WTC11 (cell line): ENCODE measurements at regions not wholly inside any gene's neighbourhood (a gene's known extent, or its start where the extent isn't known, plus 50 kb on each side); places are given as distances from the start of the nearest gene placed in this dataset.

Source experiments
- ATAC-seq: fragments of 200-7000 bp; cut with Tn5 transposase; 2 replicates; pipeline ENCODE4 v1.10.0; 2021; ENCODE audit warnings: mild to moderate bottlenecking, moderate library complexity
- CTCF ChIA-PET: fragments of 300-600 bp; sonication (Branson Sonifier 250); formaldehyde crosslinking; loops from one replicate; lab custom pipeline; 2021; ENCODE audit warnings: antibody characterized with exemption; lab: Charles Lee
- POLR2A ChIA-PET: fragments of 350-600 bp; sonication (Branson Sonifier 250); formaldehyde crosslinking; loops from one replicate; lab custom pipeline; 2021; ENCODE audit warnings: antibody characterized with exemption; lab: Charles Lee
- DNase-seq: peaks from one replicate; pipeline ENCODE4 v3.0.0; 2021; ENCODE audit warnings: low spot score
- H3K27ac Mint-ChIP-seq: 2 replicates; pipeline ENCODE4 v1.8.0; 2021; ENCODE audit warnings: mixed read lengths
- H3K27me3 Mint-ChIP-seq: 2 replicates; pipeline ENCODE4 v1.8.0; 2021; ENCODE audit warnings: low read depth, mild to moderate bottlenecking, moderate library complexity, mixed read lengths
- H3K36me3 Mint-ChIP-seq: 2 replicates; pipeline ENCODE4 v1.8.0; 2021; ENCODE audit warnings: mixed read lengths
- H3K4me1 Mint-ChIP-seq: 2 replicates; pipeline ENCODE4 v1.8.0; 2022; ENCODE audit warnings: mixed read lengths
- H3K4me3 Mint-ChIP-seq: 2 replicates; pipeline ENCODE4 v1.8.0; 2021; ENCODE audit warnings: mild to moderate bottlenecking, moderate library complexity, mixed read lengths
- H3K9me3 Mint-ChIP-seq: 2 replicates; pipeline ENCODE4 v1.8.0; 2021; ENCODE audit warnings: mixed read lengths
- CBFB ChIP-seq: sonication (generic); formaldehyde crosslinking; IDR thresholded peaks from 2 replicates; pipeline ENCODE4 v1.8.1; 2022; ENCODE audit warnings: mild to moderate bottlenecking, low read depth, missing genetic modification reagents
- ESRRA ChIP-seq: sonication (generic); formaldehyde crosslinking; IDR thresholded peaks from 2 replicates; pipeline ENCODE4 v1.8.1; 2022; ENCODE audit warnings: mild to moderate bottlenecking, missing genetic modification reagents, borderline replicate concordance
- FOXK1 ChIP-seq: sonication (generic); formaldehyde crosslinking; IDR thresholded peaks from 2 replicates; pipeline ENCODE4 v1.8.0; 2022; ENCODE audit warnings: mild to moderate bottlenecking, moderate library complexity, missing genetic modification reagents
- FOXP1 ChIP-seq: sonication (generic); formaldehyde crosslinking; IDR thresholded peaks from 2 replicates; pipeline ENCODE4 v1.8.0; 2022; ENCODE audit warnings: missing genetic modification reagents, mild to moderate bottlenecking, moderate library complexity, borderline replicate concordance
- GTF2I ChIP-seq: fragments of 250-450 bp; sonication (Bioruptor Pico); conservative IDR thresholded peaks from 2 replicates; pipeline ENCODE4 v1.4.0; 2021; ENCODE audit warnings: mild to moderate bottlenecking
- JAZF1 ChIP-seq: fragments of 250-450 bp; sonication (Bioruptor Pico); IDR thresholded peaks from 2 replicates; pipeline ENCODE4 v1.9.0; 2021; ENCODE audit warnings: moderate library complexity, mild to moderate bottlenecking, inconsistent platforms
- KAT7 ChIP-seq: sonication (generic); formaldehyde crosslinking; IDR thresholded peaks from 2 replicates; pipeline ENCODE4 v1.8.1; 2023; ENCODE audit warnings: missing genetic modification reagents, mild to moderate bottlenecking, borderline replicate concordance
- MXD4 ChIP-seq: fragments of 250-450 bp; sonication (Bioruptor Pico); IDR thresholded peaks from 2 replicates; pipeline ENCODE4 v1.8.0; 2021; ENCODE audit warnings: mild to moderate bottlenecking, moderate library complexity, borderline replicate concordance
- NFATC4 ChIP-seq: fragments of 250-450 bp; sonication (Bioruptor Pico); IDR thresholded peaks from 2 replicates; pipeline ENCODE4 v1.9.0; 2021; ENCODE audit warnings: mild to moderate bottlenecking
- OVOL2 ChIP-seq: fragments of 250-450 bp; sonication (Bioruptor Pico); IDR thresholded peaks from 2 replicates; pipeline ENCODE4 v1.9.0; 2021; ENCODE audit warnings: mild to moderate bottlenecking, borderline replicate concordance
- SMAD4 ChIP-seq: sonication (generic); formaldehyde crosslinking; IDR thresholded peaks from 2 replicates; pipeline ENCODE4 v1.8.0; 2022; ENCODE audit warnings: mild to moderate bottlenecking, missing genetic modification reagents
- SP1 ChIP-seq: sonication (generic); formaldehyde crosslinking; conservative IDR thresholded peaks from 2 replicates; pipeline ENCODE4 v1.8.1; 2022; ENCODE audit warnings: missing genetic modification reagents
- TEAD4 ChIP-seq: sonication (generic); formaldehyde crosslinking; IDR thresholded peaks from 2 replicates; pipeline ENCODE4 v1.8.0; 2022; ENCODE audit warnings: mild to moderate bottlenecking, missing genetic modification reagents
- ZNF138 ChIP-seq: sonication (generic); formaldehyde crosslinking; conservative IDR thresholded peaks from 2 replicates; pipeline ENCODE4 v1.8.1; 2022; ENCODE audit warnings: mild to moderate bottlenecking, moderate library complexity, missing genetic modification reagents
- ZNF219 ChIP-seq: sonication (generic); formaldehyde crosslinking; IDR thresholded peaks from 2 replicates; pipeline ENCODE4 v1.8.0; 2023; ENCODE audit warnings: missing genetic modification reagents, mild to moderate bottlenecking, borderline replicate concordance
- ZNF263 ChIP-seq: sonication (generic); formaldehyde crosslinking; IDR thresholded peaks from 2 replicates; pipeline ENCODE4 v1.8.1; 2022; ENCODE audit warnings: low read depth, mild to moderate bottlenecking, moderate library complexity, missing genetic modification reagents
- ZNF317 ChIP-seq: sonication (generic); formaldehyde crosslinking; IDR thresholded peaks from 2 replicates; pipeline ENCODE4 v1.8.1; 2023; ENCODE audit warnings: low read depth, mild to moderate bottlenecking, moderate library complexity, missing genetic modification reagents, borderline replicate concordance
- TF ChIP-seq, protein P1 (sequence below): sonication (generic); formaldehyde crosslinking; IDR thresholded peaks from 2 replicates; pipeline ENCODE4 v1.8.1; 2023; ENCODE audit warnings: mild to moderate bottlenecking, moderate library complexity, missing genetic modification reagents
- TF ChIP-seq, protein P2 (sequence below): fragments of 250-450 bp; sonication (Bioruptor Pico); IDR thresholded peaks from 2 replicates; pipeline ENCODE4 v1.9.0; 2021; ENCODE audit warnings: moderate library complexity, mild to moderate bottlenecking, inconsistent platforms, borderline replicate concordance
- TF ChIP-seq, protein P3 (sequence below): fragments of 250-450 bp; sonication (Bioruptor Pico); IDR thresholded peaks from 2 replicates; pipeline ENCODE4 v1.9.0; 2021; ENCODE audit warnings: mild to moderate bottlenecking
- TF ChIP-seq, protein P4 (sequence below): fragments of 250-450 bp; sonication (Bioruptor Pico); IDR thresholded peaks from 2 replicates; pipeline ENCODE4 v1.9.0; 2021; ENCODE audit warnings: mild to moderate bottlenecking, borderline replicate concordance
- TF ChIP-seq, protein P5 (sequence below): sonication (generic); formaldehyde crosslinking; IDR thresholded peaks from 2 replicates; pipeline ENCODE4 v1.8.1; 2022; ENCODE audit warnings: mild to moderate bottlenecking, moderate library complexity, missing genetic modification reagents
- TF ChIP-seq, protein P6 (sequence below): sonication (generic); formaldehyde crosslinking; IDR thresholded peaks from 2 replicates; pipeline ENCODE4 v1.8.1; 2023; ENCODE audit warnings: mild to moderate bottlenecking, missing genetic modification reagents, moderate library complexity
- TF ChIP-seq, protein P7 (sequence below): sonication (generic); formaldehyde crosslinking; IDR thresholded peaks from 2 replicates; pipeline ENCODE4 v1.8.1; 2022; ENCODE audit warnings: low read depth, mild to moderate bottlenecking, moderate library complexity, missing genetic modification reagents, borderline replicate concordance
- TF ChIP-seq, protein P8 (sequence below): sonication (generic); formaldehyde crosslinking; conservative IDR thresholded peaks from 2 replicates; pipeline ENCODE4 v1.8.1; 2022; ENCODE audit warnings: mild to moderate bottlenecking, missing genetic modification reagents

DNA sequence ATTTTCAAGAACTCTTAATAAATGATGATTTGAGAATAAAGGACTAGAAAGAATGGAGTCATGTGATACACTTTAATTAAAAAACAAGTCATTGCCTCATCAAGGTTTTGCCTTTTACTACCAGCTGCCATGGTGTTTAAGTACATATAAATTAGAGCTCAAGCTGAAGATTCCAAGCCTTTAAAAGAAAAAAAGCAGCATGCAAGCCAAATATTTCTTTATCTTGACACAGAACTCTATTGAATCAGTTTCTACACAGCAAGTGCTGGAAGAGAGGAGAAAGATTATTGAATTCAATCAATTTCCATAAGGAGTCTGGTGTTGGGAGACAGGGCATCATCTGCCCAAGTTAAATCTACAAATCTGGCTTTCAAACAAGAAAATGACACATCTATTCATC, 347.9 kb downstream of the WDR11 start:
- H3K4me1 Mint-ChIP-seq, result no peaks in the 10 kb centered on the region; the same call in 1 of the 2 replicates
- POLR2A ChIA-PET, result no interaction called here
- no peak for DNase-seq

DNA sequence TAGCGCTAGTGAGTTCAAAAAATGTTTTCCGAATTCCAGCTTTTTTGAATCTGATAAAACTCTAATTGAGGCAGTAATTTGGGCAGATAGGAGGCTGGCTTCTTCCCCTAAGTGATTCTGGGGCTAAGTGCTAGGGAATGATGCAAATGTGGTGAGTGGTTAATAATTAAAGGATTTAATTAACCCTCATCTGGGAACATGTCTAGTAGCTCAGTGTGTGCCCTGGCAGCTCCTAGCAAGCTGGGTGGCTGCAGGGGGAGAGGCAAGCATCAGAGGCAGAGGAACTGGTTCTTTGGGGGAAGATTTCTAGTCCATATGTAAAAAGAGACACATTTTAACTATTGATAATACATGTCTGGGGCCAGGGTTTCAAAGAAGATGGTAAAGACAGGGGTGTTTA, 354.5 kb downstream of the WDR11 start:
- no peak for ATAC-seq
- Mint-ChIP-seq H3K36me3 (no peaks in the 10 kb centered on the region), H3K27ac (no peak overlapping the region), H3K9me3 (peaks cover 3% of the 10 kb centered on the region; the same call in 1 of the 2 replicates), H3K27me3 (no peaks in the 10 kb centered on the region; the same call in 1 of the 2 replicates), H3K4me1 (no peaks in the 10 kb centered on the region), H3K4me3 (no peak overlapping the region)
- no peak for DNase-seq
- CTCF ChIA-PET, result interaction anchor here (1.4 kb wide), 1 partner anchor 457 kb away, joined by 3 read pairs; no protein-coding TSS in a partner anchor
- POLR2A ChIA-PET, result no interaction called here
- TF ChIP-seq CBFB (CRISPR knock-in tag) (no peak), ZNF317 (CRISPR knock-in tag) (no peak), ESRRA (CRISPR knock-in tag) (no peak), MXD4 (CRISPR knock-in tag) (no peak), ZNF219 (CRISPR knock-in tag) (no peak), KAT7 (CRISPR knock-in tag) (no peak), NFATC4 (CRISPR knock-in tag) (no peak), SP1 (CRISPR knock-in tag) (no peak)
- TF ChIP-seq, protein P1, sequence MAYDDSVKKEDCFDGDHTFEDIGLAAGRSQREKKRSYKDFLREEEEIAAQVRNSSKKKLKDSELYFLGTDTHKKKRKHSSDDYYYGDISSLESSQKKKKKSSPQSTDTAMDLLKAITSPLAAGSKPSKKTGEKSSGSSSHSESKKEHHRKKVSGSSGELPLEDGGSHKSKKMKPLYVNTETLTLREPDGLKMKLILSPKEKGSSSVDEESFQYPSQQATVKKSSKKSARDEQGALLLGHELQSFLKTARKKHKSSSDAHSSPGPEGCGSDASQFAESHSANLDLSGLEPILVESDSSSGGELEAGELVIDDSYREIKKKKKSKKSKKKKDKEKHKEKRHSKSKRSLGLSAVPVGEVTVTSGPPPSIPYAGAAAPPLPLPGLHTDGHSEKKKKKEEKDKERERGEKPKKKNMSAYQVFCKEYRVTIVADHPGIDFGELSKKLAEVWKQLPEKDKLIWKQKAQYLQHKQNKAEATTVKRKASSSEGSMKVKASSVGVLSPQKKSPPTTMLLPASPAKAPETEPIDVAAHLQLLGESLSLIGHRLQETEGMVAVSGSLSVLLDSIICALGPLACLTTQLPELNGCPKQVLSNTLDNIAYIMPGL (CRISPR knock-in tag), result no peak
- TF ChIP-seq, protein P2, sequence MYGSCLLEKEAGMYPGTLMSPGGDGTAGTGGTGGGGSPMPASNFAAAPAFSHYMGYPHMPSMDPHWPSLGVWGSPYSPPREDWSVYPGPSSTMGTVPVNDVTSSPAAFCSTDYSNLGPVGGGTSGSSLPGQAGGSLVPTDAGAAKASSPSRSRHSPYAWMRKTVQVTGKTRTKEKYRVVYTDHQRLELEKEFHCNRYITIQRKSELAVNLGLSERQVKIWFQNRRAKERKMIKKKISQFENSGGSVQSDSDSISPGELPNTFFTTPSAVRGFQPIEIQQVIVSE (CRISPR knock-in tag), result no peak
- TF ChIP-seq, protein P3, sequence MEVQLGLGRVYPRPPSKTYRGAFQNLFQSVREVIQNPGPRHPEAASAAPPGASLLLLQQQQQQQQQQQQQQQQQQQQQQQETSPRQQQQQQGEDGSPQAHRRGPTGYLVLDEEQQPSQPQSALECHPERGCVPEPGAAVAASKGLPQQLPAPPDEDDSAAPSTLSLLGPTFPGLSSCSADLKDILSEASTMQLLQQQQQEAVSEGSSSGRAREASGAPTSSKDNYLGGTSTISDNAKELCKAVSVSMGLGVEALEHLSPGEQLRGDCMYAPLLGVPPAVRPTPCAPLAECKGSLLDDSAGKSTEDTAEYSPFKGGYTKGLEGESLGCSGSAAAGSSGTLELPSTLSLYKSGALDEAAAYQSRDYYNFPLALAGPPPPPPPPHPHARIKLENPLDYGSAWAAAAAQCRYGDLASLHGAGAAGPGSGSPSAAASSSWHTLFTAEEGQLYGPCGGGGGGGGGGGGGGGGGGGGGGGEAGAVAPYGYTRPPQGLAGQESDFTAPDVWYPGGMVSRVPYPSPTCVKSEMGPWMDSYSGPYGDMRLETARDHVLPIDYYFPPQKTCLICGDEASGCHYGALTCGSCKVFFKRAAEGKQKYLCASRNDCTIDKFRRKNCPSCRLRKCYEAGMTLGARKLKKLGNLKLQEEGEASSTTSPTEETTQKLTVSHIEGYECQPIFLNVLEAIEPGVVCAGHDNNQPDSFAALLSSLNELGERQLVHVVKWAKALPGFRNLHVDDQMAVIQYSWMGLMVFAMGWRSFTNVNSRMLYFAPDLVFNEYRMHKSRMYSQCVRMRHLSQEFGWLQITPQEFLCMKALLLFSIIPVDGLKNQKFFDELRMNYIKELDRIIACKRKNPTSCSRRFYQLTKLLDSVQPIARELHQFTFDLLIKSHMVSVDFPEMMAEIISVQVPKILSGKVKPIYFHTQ (CRISPR knock-in tag), result no peak

More for the DNA sequence above, 347.9 kb downstream of the WDR11 start:
- CTCF ChIA-PET, result no interaction called here
- H3K27ac Mint-ChIP-seq, result no peak overlapping the region
- no peak for ATAC-seq
- TF ChIP-seq, protein P4, sequence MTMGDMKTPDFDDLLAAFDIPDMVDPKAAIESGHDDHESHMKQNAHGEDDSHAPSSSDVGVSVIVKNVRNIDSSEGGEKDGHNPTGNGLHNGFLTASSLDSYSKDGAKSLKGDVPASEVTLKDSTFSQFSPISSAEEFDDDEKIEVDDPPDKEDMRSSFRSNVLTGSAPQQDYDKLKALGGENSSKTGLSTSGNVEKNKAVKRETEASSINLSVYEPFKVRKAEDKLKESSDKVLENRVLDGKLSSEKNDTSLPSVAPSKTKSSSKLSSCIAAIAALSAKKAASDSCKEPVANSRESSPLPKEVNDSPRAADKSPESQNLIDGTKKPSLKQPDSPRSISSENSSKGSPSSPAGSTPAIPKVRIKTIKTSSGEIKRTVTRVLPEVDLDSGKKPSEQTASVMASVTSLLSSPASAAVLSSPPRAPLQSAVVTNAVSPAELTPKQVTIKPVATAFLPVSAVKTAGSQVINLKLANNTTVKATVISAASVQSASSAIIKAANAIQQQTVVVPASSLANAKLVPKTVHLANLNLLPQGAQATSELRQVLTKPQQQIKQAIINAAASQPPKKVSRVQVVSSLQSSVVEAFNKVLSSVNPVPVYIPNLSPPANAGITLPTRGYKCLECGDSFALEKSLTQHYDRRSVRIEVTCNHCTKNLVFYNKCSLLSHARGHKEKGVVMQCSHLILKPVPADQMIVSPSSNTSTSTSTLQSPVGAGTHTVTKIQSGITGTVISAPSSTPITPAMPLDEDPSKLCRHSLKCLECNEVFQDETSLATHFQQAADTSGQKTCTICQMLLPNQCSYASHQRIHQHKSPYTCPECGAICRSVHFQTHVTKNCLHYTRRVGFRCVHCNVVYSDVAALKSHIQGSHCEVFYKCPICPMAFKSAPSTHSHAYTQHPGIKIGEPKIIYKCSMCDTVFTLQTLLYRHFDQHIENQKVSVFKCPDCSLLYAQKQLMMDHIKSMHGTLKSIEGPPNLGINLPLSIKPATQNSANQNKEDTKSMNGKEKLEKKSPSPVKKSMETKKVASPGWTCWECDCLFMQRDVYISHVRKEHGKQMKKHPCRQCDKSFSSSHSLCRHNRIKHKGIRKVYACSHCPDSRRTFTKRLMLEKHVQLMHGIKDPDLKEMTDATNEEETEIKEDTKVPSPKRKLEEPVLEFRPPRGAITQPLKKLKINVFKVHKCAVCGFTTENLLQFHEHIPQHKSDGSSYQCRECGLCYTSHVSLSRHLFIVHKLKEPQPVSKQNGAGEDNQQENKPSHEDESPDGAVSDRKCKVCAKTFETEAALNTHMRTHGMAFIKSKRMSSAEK, result no peak
- TF ChIP-seq, protein P5, sequence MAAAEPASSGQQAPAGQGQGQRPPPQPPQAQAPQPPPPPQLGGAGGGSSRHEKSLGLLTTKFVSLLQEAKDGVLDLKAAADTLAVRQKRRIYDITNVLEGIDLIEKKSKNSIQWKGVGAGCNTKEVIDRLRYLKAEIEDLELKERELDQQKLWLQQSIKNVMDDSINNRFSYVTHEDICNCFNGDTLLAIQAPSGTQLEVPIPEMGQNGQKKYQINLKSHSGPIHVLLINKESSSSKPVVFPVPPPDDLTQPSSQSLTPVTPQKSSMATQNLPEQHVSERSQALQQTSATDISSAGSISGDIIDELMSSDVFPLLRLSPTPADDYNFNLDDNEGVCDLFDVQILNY (CRISPR knock-in tag), result no peak
- TF ChIP-seq JAZF1 (CRISPR knock-in tag), result no peak
- TF ChIP-seq TEAD4 (CRISPR knock-in tag), result no peak
- no peak for TF ChIP-seq FOXP1 (CRISPR knock-in tag)
- no peak for TF ChIP-seq CBFB (CRISPR knock-in tag)
- no peak for TF ChIP-seq OVOL2 (CRISPR knock-in tag)
- no peak for TF ChIP-seq FOXK1
- no peak for TF ChIP-seq ZNF263
- no peak for TF ChIP-seq ZNF138 (CRISPR knock-in tag)
- TF ChIP-seq, protein P6, sequence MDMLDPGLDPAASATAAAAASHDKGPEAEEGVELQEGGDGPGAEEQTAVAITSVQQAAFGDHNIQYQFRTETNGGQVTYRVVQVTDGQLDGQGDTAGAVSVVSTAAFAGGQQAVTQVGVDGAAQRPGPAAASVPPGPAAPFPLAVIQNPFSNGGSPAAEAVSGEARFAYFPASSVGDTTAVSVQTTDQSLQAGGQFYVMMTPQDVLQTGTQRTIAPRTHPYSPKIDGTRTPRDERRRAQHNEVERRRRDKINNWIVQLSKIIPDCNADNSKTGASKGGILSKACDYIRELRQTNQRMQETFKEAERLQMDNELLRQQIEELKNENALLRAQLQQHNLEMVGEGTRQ (CRISPR knock-in tag), result no peak
- TF ChIP-seq SP1 (CRISPR knock-in tag), result no peak
- no peak for TF ChIP-seq SMAD4
- TF ChIP-seq, protein P7, sequence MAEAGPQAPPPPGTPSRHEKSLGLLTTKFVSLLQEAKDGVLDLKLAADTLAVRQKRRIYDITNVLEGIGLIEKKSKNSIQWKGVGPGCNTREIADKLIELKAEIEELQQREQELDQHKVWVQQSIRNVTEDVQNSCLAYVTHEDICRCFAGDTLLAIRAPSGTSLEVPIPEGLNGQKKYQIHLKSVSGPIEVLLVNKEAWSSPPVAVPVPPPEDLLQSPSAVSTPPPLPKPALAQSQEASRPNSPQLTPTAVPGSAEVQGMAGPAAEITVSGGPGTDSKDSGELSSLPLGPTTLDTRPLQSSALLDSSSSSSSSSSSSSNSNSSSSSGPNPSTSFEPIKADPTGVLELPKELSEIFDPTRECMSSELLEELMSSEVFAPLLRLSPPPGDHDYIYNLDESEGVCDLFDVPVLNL (CRISPR knock-in tag), result no peak
- TF ChIP-seq, protein P8, sequence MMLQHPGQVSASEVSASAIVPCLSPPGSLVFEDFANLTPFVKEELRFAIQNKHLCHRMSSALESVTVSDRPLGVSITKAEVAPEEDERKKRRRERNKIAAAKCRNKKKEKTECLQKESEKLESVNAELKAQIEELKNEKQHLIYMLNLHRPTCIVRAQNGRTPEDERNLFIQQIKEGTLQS (CRISPR knock-in tag), result no peak
- TF ChIP-seq GTF2I (CRISPR knock-in tag), result no peak
- TF ChIP-seq, all 79 proteins: peak for 0
- no peak overlapping the region for H3K4me3 Mint-ChIP-seq
- H3K36me3 Mint-ChIP-seq, result no peaks in the 10 kb centered on the region
- H3K9me3 Mint-ChIP-seq, result no peaks in the 10 kb centered on the region
- H3K27me3 Mint-ChIP-seq, result no peaks in the 10 kb centered on the region; the same call in 1 of the 2 replicates
